ENCODE measurements at regions not wholly inside any gene's neighbourhood (a gene's known extent, or its start where the extent isn't known, plus 50 kb on each side); places are given as distances from the start of the nearest gene placed in this dataset.
"Not testable (repeated sequence)": the region's sequence is repeated elsewhere in the genome, so short reads cannot be mapped to it uniquely, and the experiment has no call there.

DNA sequence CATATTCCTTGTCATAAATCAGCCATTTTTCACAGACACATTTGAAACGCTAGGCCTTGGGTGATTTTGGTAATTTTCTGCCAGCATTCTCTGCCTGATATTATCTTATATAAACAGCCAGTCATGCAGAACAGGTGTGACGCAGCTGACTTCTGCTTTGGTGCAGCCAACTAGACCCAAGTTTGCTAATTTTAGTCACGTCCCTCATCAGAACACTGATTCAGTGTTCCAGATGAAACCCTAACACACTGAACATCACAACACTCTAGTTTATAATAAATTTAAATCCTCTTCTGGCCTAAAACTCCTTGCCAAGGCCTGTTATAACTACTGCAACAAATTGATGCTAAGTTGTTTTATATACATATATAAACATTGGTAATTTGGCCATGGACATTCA, 386.1 kb downstream of the SEC23A start:
- DNase-seq (ENCODE audit: low read depth): no peak

DNA sequence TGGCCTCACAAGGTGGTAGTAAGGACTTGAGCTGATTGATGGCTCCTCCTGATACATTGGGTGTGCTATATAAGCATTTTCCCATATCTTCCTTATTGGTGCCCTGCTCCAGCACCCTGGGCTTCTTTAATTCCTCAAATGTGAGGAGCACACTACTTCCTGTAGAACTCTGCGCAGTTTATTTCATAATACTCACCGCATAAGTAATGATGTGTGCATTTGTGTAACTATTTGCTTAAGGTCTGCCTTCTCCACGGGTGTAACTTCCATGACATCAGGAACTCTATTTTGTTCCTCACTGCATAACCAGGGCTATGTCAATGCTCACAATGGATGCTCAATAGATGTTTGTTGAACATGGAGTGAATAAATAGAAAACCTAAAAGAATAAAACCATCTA, 392.2 kb downstream of the SEC23A start:
- DNase-seq (ENCODE audit: low read depth): no peak

DNA sequence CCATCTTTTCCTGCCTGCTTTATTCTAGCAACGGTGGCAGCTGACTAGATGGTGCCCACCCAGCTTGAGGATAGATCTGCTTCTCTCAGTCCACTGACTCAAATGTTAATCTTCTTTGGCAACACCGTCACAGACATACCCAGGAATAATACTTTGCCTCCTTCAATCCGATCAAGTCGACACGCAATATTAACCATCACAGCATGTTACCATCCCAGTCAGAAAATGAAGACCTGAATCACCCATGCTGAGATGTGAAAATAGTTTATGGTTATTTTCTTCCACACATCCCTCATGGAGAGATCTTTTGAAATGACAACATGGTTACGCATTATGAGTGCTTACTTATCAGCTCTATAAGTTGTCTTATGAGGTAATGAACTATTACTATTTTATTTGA, 392.8 kb downstream of the SEC23A start:
- no peak for DNase-seq (ENCODE audit: low read depth)

DNA sequence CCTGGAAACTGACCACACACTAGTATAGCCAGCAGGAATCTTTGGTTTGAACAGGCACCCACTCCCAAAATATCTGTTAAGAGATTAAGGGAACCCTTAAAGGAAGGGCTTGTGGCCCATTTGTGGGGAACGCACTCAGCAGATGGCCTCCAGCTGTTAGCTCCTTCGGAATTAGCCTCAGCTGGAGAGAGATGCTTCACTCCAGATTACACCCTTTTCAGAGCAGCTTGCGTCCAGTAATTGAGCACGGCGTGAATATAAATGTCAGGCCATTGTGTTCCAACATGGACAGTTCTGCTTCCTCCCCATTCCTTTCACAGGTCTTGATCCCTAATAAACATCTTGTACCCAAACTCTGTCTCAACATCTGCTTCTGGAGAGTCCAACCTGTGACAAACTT, 397.8 kb downstream of the SEC23A start:
- no peak for DNase-seq (ENCODE audit: low read depth)

DNA sequence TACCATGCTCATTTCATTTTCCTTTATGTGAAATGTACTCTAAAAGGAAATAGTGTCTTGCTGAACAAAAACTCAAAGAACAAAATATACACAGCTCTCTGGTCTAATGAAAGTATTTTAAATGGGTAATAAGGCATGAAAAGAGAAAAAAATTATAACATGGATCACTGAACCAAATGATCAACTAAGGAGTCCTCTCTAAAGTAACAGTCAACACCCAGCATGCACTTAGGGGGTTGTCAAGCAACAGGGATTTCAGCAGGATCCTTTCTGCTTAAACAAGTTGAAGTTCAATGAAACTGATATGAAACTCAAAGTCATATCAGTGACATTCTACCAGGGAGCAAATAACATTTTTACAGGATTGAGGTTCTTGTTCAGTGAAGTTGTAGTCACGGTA, 398.8 kb downstream of the SEC23A start:
- DNase-seq (ENCODE audit: low read depth): no peak

DNA sequence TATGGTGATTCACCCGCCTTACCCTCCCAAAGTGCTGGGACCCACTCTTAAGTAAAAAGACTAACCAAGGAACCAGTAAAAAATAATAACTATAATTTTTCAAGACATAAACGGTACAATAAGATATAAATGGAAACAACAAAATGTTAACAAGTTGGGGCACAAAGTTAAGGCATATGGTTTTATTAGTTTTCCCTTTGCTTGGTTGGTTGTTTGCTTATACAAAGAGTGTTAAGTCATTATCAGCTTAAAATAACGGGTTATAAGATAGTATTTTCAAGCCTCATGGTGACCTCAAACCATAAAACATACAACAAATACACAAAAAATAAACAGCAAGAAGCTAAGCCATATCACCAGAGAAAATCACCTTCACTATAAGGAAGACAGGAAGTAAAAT, 406.1 kb downstream of the SEC23A start:
- no peak for DNase-seq (ENCODE audit: low read depth)

DNA sequence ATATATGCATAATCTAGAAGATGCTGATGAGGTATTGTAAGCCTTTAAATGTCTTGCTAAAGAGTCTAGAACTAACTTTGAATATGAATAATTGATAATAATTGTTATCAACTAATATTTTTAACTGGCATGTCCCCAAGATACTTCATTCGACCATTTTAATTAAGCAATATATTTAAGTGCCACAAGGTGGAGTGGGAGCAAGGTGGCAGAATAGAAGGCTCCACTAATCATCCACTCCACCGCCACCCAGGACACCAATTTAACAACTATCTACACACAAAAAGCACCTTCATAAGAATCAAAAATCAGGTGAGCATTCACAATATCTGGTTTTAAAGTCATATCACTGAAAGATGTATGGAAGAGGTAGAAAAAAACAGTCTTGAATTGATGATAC, 409.6 kb downstream of the SEC23A start:
- no peak for DNase-seq (ENCODE audit: low read depth)

DNA sequence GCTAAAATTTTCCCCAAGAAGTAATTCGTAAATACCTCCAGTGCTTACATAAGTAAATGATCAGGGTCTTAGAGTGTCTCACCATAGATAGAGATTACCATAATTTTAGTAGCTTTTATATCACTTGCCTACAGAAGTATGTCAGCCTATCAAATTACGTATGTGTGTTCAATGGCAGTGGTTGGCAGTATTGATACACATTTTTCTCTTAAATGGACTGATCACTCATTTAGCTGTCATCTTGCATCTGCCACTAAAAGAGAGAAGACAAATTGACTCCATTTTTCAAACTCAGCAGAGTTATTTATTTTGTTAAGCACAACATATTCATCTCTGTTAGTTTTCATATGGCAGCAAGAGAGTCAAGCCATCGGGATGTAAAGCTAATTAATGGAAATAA, 413.1 kb upstream of the CLEC14A start:
- DNase-seq (ENCODE audit: low read depth): no peak

DNA sequence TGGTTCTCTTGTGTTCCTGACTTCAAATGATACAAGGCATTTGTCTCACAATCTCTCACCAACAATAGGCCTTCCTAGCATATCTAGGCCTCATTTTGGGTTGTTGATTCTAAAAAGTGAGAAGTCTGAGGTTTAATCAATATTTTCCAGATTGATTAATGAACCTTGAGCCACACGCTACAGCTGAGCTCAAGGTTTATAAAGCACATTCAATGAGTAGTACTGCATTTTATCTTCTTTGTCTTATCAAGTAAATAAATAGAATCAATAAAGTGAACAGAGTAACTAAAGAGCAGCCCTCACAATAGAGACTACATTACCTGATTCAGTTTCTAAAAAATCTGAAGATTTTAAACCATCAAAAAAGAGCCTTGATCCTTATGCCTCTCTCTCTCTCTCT, 407.5 kb upstream of the CLEC14A start:
- DNase-seq (ENCODE audit: low read depth): no peak

DNA sequence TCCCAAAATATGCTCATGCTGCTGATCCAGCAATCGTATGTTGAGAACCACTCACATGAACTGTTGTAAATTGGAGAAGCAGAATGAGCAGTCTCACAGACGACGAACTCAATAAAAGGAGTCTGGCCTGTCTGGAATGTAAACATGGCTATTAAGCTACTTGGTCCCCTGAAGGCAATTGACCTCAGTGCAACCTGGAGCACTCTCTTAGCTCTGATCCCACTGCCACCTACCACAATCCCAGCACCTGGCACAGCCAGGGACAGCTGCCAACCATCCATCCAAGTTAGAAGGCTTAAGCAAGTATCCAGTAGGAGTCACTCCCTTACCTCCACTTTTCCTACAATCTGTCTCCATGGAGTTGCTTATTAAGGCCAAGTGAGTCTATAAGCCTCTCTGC, 406.9 kb upstream of the CLEC14A start:
- DNase-seq (ENCODE audit: low read depth): no peak

DNA sequence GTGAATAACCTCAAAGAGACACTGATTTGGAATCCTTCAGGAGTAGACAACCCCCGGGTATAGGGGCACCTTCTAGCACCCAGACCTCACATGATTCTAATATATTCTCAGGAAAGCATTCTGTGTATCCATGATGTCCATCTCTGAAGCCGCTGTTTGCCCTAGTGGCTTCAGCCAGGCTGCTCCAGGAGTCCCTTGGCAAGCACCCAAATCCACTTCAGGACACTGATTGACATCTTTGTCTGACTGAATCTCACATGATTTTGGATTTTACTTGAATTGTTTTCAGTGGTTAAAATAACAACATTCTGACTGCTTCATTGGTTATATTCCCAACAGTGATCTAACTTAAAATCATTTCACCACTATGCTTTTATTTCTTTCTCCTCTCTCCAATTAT, 390.5 kb upstream of the CLEC14A start:
- DNase-seq (ENCODE audit: low read depth): no peak

DNA sequence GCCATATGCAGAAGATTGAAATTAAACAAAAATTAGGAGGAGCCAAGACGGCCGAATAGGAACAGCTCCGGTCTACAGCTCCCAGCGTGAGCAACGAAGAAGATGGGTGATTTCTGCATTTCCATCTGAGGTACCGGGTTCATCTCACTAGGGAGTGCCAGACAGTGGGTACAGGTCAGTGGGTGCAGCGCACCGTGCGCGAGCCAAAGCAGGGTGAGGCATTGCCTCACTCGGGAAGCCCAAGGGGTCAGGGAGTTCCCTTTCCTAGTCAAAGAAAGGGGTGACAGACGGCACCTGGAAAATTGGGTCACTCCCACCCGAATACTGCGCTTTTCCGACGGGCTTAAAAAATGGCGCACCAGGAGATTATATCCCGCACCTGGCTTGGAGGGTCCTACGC, 379.0 kb upstream of the CLEC14A start:
- DNase-seq (ENCODE audit: low read depth): not testable (repeated sequence)

DNA sequence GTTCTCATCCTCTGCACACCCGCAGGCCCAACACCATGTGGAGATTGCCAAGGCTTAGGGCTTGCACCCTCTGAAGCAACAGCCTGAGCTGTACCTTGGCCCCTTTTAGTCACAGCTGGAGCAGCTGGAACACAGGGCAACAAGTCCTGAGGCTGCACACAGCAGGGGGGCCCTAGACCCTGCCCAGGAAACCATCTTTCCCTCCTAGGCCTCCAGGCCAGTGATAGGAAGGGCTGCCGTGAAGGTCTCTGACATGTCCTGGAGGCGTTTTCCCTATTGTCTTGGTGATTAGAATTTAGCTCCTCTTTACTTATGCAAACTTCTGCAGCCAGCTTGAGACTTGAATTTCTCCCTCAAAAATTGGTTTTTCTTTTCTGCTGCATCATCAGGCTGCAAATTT, 373.5 kb upstream of the CLEC14A start:
- DNase-seq (ENCODE audit: low read depth): no peak

DNA sequence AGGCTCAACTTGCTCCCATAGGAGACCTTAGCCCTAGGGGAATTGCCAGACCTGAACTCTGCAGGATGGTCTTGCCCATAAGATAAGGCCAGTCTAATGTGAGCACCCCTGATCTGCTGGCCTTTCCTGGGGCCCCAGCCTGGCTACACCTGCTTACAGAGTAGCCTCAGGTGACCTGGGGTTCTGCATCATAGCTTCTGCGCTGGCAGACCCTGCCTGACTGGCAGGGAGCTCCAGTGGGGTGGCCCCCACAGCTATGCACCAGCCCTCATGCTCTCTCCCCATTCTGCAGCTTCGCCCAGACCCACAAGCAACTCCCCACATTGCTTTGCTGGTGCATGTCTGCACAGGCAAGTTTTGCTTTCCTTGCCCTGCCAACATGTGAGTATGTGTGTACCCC, 371.3 kb upstream of the CLEC14A start:
- DNase-seq (ENCODE audit: low read depth): no peak

DNA sequence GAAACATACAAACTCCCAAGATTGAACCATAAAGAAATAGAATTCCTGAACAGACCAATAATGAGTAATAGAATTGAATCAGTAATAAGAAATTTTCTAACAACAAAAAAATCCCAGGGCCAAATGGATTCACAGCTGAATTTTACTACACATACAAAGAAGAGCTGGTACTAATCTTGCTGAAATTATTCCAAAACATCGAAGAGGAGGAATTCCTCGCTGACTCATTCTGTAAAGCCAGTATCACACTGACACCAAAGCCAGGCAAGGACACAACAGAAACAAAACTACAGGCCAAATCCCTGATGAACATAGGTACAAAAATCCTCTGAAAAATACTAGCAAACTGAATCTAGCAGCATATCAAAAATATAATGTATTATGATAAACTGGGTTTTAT, 367.8 kb upstream of the CLEC14A start:
- no peak for DNase-seq (ENCODE audit: low read depth)

DNA sequence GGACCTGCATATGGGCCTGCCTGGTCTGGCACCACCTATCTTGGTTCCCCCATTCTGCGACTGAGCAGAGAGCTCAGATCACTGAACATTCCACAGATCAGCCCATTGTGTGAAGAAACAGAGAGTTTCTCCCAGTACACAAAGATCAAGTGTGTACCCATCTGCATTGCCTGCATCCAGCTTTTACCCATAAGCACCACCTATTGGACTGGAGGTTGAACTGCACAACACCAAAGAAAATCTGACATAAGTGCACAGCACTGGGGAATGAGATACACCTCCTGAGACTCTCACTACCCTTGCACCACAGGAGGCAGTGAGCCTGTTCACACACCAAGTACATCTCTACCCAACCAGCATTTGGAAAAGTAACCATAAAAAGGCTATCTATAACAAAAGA, 362.6 kb upstream of the CLEC14A start:
- no peak for DNase-seq (ENCODE audit: low read depth)

DNA sequence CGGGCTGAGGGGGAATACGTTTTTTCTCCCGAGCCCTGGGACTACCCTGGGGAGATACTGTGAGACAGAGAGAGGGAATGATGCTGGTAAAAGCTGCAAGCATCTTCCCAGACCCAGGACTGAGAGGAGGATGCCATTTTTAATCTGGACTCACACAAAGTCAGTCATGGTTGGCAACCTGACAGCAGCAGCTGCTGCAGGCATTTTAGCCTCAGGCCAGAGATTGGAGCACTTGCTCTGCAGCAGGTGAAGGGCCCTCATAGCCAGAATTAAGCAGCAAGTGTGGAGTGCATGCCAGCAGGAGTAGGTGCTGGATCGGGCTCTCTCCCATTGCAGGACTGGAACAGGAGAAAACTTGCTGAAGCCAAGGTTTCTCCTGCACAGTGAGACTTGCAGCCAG, 361.1 kb upstream of the CLEC14A start:
- DNase-seq (ENCODE audit: low read depth): no peak

DNA sequence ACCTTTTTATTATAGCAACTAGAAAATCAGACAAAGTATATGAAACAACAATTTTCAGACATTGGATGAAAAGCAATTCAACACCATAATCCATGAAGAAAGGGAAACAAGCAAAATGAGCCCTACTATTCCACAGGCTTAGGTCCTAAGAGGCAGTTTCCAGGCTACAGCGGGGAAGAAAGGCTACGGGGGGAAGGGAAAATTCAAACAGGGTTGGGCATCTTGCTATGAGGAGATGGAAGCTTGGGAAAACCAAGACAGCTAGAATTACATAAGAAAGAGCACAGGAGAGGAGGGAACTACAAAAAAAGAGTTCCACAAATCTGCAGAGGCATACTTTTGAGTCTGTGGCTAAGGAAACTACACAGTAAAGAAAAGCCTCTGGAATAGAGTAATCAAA, 356.0 kb upstream of the CLEC14A start:
- DNase-seq (ENCODE audit: low read depth): no peak

DNA sequence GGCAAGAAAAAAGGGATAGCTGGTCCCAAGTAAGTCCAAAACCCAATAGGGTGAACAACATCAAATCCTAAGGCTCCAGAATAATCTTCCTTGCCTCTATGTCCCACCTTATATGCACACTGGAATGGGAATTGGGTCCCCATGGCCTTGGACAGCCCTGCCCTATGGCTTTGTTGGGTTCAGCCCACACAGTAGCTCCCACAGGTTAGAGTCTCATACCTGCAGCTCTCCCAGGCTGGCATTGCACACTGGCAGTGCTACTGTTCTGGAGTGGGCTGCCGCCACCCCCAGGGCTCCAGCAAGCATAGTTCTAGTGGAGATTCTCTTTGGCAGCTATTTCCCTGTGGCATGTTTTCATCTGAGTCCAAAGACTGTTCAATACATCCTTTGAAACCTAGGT, 352.4 kb upstream of the CLEC14A start:
- no peak for DNase-seq (ENCODE audit: low read depth)

DNA sequence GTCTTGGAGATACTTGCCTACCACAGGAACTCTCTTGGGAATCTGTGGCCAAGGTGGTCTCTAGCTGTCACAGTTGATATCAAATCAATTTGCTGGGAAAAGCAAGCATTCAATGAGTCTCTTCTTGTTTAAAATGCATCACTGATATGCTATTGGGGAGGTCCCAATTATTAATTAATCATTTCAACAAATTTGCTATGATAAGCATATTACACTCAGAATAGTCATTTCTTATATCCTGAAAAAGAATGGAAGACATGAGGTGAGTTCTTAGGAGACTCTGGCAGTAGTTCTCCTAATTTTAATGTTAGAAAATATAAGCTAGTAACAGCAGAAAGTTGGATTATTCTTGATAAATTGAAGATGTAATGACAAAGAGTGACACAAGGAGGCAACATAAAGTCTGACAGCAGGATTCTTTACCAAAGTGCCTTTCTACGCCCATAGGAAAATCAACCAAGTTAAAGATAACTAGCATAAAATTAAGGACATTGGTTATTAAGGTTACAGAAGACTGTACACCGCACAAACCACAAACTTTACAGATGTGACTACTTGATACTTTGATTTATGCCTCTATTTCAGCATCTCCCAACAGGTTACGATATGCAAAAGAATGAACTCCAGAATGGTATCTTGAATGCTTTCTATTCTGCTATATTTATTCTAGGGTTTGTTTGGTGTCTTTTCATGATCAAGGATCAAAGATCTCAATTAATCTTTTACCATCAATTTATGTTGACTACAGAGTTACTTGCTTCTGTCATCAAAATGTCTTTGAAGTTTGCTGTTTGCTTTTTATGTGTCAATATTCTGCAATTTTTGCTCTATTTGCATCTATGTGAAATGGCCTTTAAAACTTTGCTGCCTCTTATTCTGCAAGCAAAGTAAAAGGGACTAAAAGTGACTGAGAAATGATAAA, 349.6 kb upstream of the CLEC14A start:
- DNase-seq (ENCODE audit: low read depth): no peak

DNA sequence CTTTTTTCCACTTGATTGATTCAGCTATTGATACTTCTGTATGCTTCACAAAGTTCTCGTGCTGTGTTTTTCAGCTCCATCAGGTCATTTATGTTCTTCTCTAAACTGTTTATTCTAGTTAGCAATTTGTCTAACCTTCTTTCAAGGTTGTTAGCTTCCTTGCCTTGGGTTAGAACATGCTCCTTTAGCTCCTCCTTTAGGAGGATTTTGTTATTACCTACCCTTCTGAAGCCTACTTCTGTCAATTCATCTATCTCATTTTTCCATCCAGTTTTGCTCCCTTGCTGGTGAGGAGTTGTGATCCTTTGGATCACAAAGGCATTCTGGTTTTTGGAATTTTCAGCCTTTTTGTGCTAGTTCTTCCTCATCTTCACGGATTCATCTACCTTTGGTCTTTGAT, 344.7 kb upstream of the CLEC14A start:
- not testable (repeated sequence) for DNase-seq (ENCODE audit: low read depth)

DNA sequence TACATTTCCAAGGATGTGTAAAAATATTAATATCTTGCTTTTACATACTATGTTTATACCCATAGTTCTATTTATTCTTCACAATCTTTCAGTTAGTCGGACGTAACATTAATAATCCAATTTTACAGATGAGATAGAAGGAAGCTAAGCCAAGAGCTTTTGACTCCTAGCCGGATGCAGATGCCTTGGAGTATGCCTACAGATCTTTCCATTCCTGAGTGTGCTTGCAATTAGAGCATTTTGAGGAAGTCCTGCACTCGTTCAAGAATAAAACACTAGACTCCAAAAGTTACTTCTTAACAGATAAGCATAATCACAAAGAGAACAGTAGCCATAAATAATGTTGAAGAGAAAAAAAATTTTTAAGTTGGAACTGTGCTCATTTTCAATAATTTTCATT, 337.6 kb upstream of the CLEC14A start:
- no peak for DNase-seq (ENCODE audit: low read depth)

DNA sequence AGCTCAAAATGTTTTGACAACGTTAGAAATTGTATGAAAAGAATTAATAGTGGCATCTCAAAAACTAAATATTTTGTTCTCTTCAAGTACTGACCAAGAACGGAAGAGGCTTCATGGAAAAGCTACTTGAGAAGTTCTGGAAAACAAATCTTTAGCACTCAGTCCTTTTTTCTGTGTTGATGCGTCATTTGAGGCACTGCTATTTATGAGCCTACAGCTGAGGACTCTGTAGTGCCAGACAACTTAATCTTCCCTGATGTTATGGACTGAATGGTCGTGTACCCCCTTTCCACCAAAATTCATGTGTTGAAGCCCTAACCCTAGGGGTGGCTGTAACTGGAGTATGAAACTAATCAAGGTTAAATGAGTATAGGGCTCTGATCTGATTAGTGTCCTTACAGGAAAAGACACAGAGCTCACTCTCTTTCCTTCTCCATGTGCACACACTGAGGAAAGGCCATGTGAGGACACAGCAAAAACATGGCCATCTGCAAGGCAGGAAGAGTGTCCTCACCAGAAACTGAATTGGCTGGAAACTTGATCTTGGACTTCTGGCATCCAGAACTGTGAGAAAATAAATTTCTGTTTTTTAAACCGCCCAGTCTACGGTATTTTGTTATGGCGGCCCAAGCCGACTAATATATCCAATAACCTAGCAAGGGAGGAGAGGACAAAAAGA, 337.0 kb upstream of the CLEC14A start:
- no peak for DNase-seq (ENCODE audit: low read depth)
